ENCODE measurements at regions not wholly inside any gene's neighbourhood (a gene's known extent, or its start where the extent isn't known, plus 50 kb on each side); places are given as distances from the start of the nearest gene placed in this dataset.

DNA sequence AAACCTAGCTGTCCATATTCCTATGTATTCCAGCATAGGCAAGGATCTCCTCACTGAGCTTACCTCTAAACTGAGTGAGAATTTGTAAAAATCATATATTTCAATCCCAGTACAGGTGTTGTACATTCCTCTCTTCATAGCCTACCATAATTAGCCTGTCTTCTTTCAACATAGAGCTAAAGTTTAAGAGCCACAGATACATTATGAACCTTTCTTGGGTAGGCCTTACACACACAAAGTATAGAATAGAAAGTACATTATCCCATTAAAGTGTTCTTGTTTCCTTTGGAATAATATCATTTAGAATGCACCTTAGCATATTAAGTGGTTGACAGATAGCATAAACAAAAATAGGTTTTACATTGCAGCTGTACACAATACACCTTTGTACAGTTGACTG is 282.1 kb upstream of the TMEM161B start:
- in situ Hi-C loops (cut with MboI; ENCODE audit: low pct_unique_long_range_greater_than_20kb, low sequenced_read_pairs): no loop called here
- DNase-seq: no peak

- in situ Hi-C loops (cut with MboI; ENCODE audit: low pct_unique_long_range_greater_than_20kb, low sequenced_read_pairs): no loop called here
- DNase-seq: no peak
These were observed 279.6 kb upstream of the TMEM161B start for GRCh38 chr5:88548136-88548805.

GRCh38 chr5:88545338-88545737 is 276.7 kb upstream of the TMEM161B start:
- in situ Hi-C loops (cut with MboI; ENCODE audit: low pct_unique_long_range_greater_than_20kb, low sequenced_read_pairs): no loop called here
- DNase-seq: no peak

DNA sequence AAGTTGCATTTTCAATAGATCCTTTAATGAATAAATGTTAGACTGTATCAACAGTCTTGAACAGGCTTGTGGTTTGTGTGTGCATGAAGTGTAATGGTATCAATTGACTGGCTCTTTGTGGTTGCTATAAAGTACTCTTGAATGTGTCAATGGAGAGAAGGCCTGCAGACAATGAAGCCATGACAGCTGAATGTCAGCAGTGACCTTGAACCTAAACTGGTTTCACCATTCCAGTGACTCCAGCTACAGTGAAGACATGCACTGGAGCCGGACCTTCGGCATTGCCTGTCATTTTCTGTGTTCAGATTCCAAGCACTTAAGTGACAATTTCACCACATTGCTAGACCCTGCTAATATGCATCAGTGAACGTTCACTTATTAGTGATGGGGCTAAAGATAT is 276.0 kb upstream of the TMEM161B start:
- no peak for DNase-seq
- in situ Hi-C loops (cut with MboI; ENCODE audit: low pct_unique_long_range_greater_than_20kb, low sequenced_read_pairs): no loop called here

DNA sequence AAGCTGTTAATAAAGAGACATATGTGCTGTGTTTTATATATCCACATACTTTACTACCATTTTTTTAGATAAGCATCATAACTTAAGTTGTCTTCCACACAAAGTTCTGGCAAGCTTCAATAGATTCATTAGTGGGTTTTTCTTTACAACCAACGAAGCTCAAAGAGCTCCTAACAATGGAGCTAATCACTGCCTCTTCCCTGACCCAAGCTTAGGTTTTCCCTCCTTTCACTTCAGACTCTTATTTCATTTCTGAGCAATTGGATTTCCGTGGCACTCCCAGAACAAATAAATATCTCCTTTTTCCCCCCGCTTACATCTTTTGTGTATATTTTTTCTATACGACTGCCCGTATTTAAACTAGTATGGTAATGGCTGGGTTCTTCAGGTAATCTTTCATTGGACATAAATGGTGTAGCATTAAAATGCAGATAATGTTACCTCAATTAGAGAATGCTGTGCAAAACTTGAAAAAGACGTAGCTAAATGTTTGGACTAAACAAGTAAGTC is 275.5 kb upstream of the TMEM161B start:
- in situ Hi-C loops (cut with MboI; ENCODE audit: low pct_unique_long_range_greater_than_20kb, low sequenced_read_pairs): no loop called here
- no peak for DNase-seq

GRCh38 chr5:88542786-88543185 is 274.1 kb upstream of the TMEM161B start:
- DNase-seq: no peak
- in situ Hi-C loops (cut with MboI; ENCODE audit: low pct_unique_long_range_greater_than_20kb, low sequenced_read_pairs): no loop called here

DNA sequence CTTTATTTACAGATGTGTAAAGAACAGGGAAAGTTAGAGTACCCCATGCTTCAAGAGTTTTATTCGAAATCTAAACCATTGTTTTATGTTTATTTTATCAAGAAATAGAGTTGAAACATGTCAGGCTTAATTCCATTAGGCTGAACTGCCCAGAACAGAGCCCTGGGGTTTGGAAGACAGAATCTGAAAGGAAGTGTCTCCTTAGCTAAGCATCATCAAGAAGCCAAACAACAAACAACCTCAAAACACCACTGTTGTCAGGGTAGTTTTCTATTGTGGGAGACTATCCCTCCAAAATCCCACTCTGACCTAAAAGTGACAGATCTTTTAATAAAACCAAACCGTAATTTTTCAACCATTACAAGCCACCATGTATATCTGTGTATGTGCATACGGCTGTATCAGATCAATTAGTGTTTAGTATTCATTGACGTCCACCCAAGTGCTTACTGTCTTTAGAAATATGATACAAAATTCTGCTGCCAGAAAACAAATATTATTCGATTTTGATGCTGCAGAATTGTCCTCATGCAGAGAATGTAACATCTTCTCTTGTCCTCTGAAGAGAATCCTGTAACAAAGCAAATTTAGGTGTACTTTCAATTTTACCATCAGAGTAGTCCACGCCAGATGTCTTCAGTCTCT is 271.9 kb upstream of the TMEM161B start:
- no peak for DNase-seq
- in situ Hi-C loops (cut with MboI; ENCODE audit: low pct_unique_long_range_greater_than_20kb, low sequenced_read_pairs): no loop called here

- DNase-seq: no peak
- in situ Hi-C loops (cut with MboI; ENCODE audit: low pct_unique_long_range_greater_than_20kb, low sequenced_read_pairs): no loop called here
These were observed 271.2 kb upstream of the TMEM161B start for GRCh38 chr5:88539693-88540365.

- in situ Hi-C loops (cut with MboI; ENCODE audit: low pct_unique_long_range_greater_than_20kb, low sequenced_read_pairs): no loop called here
- no peak for DNase-seq
These were observed 270.4 kb upstream of the TMEM161B start for GRCh38 chr5:88539026-88539425.

DNA sequence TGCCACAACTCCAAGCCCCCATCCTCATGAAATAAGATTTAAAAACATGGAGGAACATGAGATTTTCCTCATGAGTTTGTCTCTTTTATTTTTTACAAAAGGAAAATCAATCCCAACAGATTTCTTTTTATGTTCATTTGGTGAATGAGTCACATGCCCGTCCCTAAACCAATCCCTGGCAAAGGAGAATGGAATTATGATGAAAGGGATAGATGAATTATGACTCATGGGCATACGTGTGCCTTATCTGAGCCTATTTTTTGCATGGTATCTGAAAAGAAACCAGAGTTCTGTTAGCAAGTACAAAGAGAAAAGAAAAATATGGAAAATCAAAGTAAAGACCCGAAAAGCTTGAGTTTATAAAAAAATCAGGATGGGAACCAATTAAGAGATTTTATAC is 267.5 kb upstream of the TMEM161B start:
- DNase-seq: no peak
- in situ Hi-C loops (cut with MboI; ENCODE audit: low pct_unique_long_range_greater_than_20kb, low sequenced_read_pairs): no loop called here

GRCh38 chr5:88524941-88525340 is 256.3 kb upstream of the TMEM161B start:
- in situ Hi-C loops (cut with MboI; ENCODE audit: low pct_unique_long_range_greater_than_20kb, low sequenced_read_pairs): no loop called here
- DNase-seq: no peak

DNA sequence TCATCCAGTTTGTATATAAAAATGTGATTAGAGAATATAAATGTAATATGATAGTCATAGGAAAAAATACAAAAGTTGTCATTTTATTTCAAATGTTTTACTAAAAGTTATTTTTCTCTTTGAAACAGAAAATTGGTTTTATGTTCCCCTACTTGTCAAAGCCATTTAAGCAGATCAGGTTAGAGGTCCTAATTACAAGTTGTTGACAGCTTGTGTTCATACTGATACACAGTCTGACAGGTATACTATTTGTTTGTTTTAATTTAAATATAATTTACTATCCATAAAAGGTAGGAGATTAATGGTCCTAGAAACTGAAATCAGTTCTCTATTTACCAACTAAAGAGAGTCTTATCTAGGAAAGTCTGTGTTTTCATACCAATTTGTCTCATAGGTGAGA is 250.4 kb upstream of the TMEM161B start:
- DNase-seq: no peak
- in situ Hi-C loops (cut with MboI; ENCODE audit: low pct_unique_long_range_greater_than_20kb, low sequenced_read_pairs): no loop called here

GRCh38 chr5:88518131-88519016 is 249.7 kb upstream of the TMEM161B start:
- in situ Hi-C loops (cut with MboI; ENCODE audit: low pct_unique_long_range_greater_than_20kb, low sequenced_read_pairs): no loop called here
- peak; percentile 9 for DNase-seq

- in situ Hi-C loops (cut with MboI; ENCODE audit: low pct_unique_long_range_greater_than_20kb, low sequenced_read_pairs): no loop called here
- no peak for DNase-seq
These were observed 247.5 kb upstream of the TMEM161B start for GRCh38 chr5:88515881-88516819.

- in situ Hi-C loops (cut with MboI; ENCODE audit: low pct_unique_long_range_greater_than_20kb, low sequenced_read_pairs): no loop called here
- no peak for DNase-seq
These were observed 246.4 kb upstream of the TMEM161B start for GRCh38 chr5:88515068-88515467.

- in situ Hi-C loops (cut with MboI; ENCODE audit: low pct_unique_long_range_greater_than_20kb, low sequenced_read_pairs): no loop called here
- no peak for DNase-seq
These were observed 240.8 kb upstream of the TMEM161B start for GRCh38 chr5:88509403-88509802.

DNA sequence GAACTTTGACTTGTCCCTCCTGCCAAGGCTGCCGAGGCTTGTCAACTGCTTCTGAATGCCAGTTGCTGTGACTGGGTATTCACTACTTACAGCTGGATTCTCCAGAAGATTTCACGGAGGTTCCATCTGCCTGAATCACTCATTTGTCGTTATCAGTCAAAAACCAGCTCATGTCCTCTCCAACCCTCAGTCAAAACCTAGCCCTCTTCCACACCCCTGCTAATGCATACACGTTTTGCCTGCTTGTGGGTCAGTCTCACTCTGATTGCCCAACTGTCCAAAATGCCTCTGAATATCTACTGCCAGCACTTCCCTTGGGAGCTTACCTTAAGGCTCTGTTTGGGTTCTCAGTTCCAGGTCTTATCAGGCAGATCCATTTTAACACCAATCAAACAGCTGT is 238.6 kb upstream of the TMEM161B start:
- in situ Hi-C loops (cut with MboI; ENCODE audit: low pct_unique_long_range_greater_than_20kb, low sequenced_read_pairs): no loop called here

GRCh38 chr5:88503406-88503805 is 234.8 kb upstream of the TMEM161B start:
- no peak for DNase-seq
- in situ Hi-C loops (cut with MboI; ENCODE audit: low pct_unique_long_range_greater_than_20kb, low sequenced_read_pairs): no loop called here

More for the DNA sequence above, 238.6 kb upstream of the TMEM161B start:
- DNase-seq: no peak

DNA sequence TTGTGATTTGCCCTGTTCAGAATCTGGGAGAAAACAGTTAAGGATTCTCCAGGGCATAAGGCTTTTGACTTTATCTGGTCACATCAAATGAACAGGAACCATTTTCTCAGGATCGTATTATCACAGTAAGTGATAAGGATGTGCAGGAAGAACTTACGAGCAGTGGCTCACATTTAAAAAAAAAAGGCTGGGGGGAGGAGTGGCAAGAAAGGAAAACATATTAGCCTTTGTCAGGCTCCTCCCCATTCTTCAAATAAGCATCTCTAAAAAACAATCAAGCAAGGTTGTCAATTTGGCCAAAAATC is 234.3 kb upstream of the TMEM161B start:
- in situ Hi-C loops (cut with MboI; ENCODE audit: low pct_unique_long_range_greater_than_20kb, low sequenced_read_pairs): no loop called here
- DNase-seq: no peak

All from KBM-7 (cell line).